GM12872 (cell line): ENCODE measurements at regions not wholly inside any gene's neighbourhood (a gene's known extent, or its start where the extent isn't known, plus 50 kb on each side); places are given as distances from the start of the nearest gene placed in this dataset.

Experiments used
- CTCF ChIP-seq: IDR thresholded peaks from 3 replicates; pipeline ENCODE4 v1.5.1; 2011; ENCODE audit warnings: low read depth, mild to moderate bottlenecking, low read length, moderate library complexity; ENCODE audit not compliant: insufficient read depth

GRCh38 chr4:138911909-138912703 lies 103.5 kb upstream of the NOCT start:
- TF ChIP-seq CTCF, result no peak

GRCh38 chr4:138910914-138911336 lies 104.7 kb upstream of the NOCT start:
- no peak for TF ChIP-seq CTCF

- no peak for TF ChIP-seq CTCF
Measured at GRCh38 chr4:138910195-138910913, 105.2 kb upstream of the NOCT start.

GRCh38 chr4:138909587-138909986 lies 106.0 kb upstream of the NOCT start:
- TF ChIP-seq CTCF, result no peak

- no peak for TF ChIP-seq CTCF
Measured at GRCh38 chr4:138908134-138908533, 107.4 kb upstream of the NOCT start.

GRCh38 chr4:138907174-138907573 lies 108.4 kb upstream of the NOCT start:
- TF ChIP-seq CTCF, result no peak

- no peak for TF ChIP-seq CTCF
Measured at GRCh38 chr4:138904793-138905192, 110.8 kb upstream of the NOCT start.
